ENCODE measurements at regions not wholly inside any gene's neighbourhood (a gene's known extent, or its start where the extent isn't known, plus 50 kb on each side); places are given as distances from the start of the nearest gene placed in this dataset.

- TF ChIP-seq CTCF (IDR thresholded peaks at IDR 0.05), result no peak
- no peak for DNase-seq
- H3K27me3 Mint-ChIP-seq (ENCODE audit: low read depth, poor library complexity), result peaks cover 5% of the 10 kb centered on the region
- no peaks in the 10 kb centered on the region for H3K4me1 Mint-ChIP-seq
- H3K36me3 Mint-ChIP-seq (ENCODE audit: low read depth), result no peaks in the 10 kb centered on the region
- H3K27ac Mint-ChIP-seq, result no peak overlapping the region
- no peak overlapping the region for H3K4me3 Mint-ChIP-seq
- H3K9me3 Mint-ChIP-seq, result no peaks in the 10 kb centered on the region
Measured at GRCh38 chr13:90899416-90899815, 448.1 kb upstream of the MIR17HG start.

GRCh38 chr13:90902255-90902654, 445.2 kb upstream of the MIR17HG start:
- Mint-ChIP-seq H3K9me3 (peaks cover 15% of the 10 kb centered on the region), H3K27ac (no peak overlapping the region), H3K4me3 (no peak overlapping the region), H3K4me1 (no peaks in the 10 kb centered on the region), H3K27me3 (ENCODE audit: low read depth, poor library complexity) (no peaks in the 10 kb centered on the region), H3K36me3 (ENCODE audit: low read depth) (no peaks in the 10 kb centered on the region)
- no peak for TF ChIP-seq CTCF (IDR thresholded peaks at IDR 0.05)
- no peak for DNase-seq

- TF ChIP-seq CTCF (IDR thresholded peaks at IDR 0.05), result no peak
- H3K4me3 Mint-ChIP-seq, result no peak overlapping the region
- H3K36me3 Mint-ChIP-seq (ENCODE audit: low read depth), result no peaks in the 10 kb centered on the region
- H3K9me3 Mint-ChIP-seq, result peaks cover 15% of the 10 kb centered on the region
- no peaks in the 10 kb centered on the region for H3K4me1 Mint-ChIP-seq
- H3K27me3 Mint-ChIP-seq (ENCODE audit: low read depth, poor library complexity), result no peaks in the 10 kb centered on the region
- no peak for DNase-seq
- no peak overlapping the region for H3K27ac Mint-ChIP-seq
Measured at GRCh38 chr13:90906554-90906953, 440.9 kb upstream of the MIR17HG start.

- H3K36me3 Mint-ChIP-seq (ENCODE audit: low read depth), result no peaks in the 10 kb centered on the region
- H3K4me1 Mint-ChIP-seq, result no peaks in the 10 kb centered on the region
- H3K9me3 Mint-ChIP-seq, result peaks cover 15% of the 10 kb centered on the region
- no peak for TF ChIP-seq CTCF (IDR thresholded peaks at IDR 0.05)
- H3K27me3 Mint-ChIP-seq (ENCODE audit: low read depth, poor library complexity), result no peaks in the 10 kb centered on the region
- DNase-seq, result no peak
- no peak overlapping the region for H3K4me3 Mint-ChIP-seq
- H3K27ac Mint-ChIP-seq, result no peak overlapping the region
Measured at GRCh38 chr13:90908792-90909191, 438.7 kb upstream of the MIR17HG start.

- no peak for DNase-seq
- Mint-ChIP-seq H3K4me3 (no peak overlapping the region), H3K27ac (no peak overlapping the region), H3K27me3 (ENCODE audit: low read depth, poor library complexity) (no peaks in the 10 kb centered on the region), H3K4me1 (no peaks in the 10 kb centered on the region), H3K36me3 (ENCODE audit: low read depth) (no peaks in the 10 kb centered on the region), H3K9me3 (peaks cover 14% of the 10 kb centered on the region)
- TF ChIP-seq CTCF (IDR thresholded peaks at IDR 0.05), result no peak
Measured at GRCh38 chr13:90910018-90910639, 437.4 kb upstream of the MIR17HG start.

GRCh38 chr13:90912247-90912646, 435.2 kb upstream of the MIR17HG start:
- H3K9me3 Mint-ChIP-seq, result no peaks in the 10 kb centered on the region
- TF ChIP-seq CTCF (IDR thresholded peaks at IDR 0.05), result no peak
- no peaks in the 10 kb centered on the region for H3K4me1 Mint-ChIP-seq
- H3K4me3 Mint-ChIP-seq, result no peak overlapping the region
- no peak overlapping the region for H3K27ac Mint-ChIP-seq
- H3K36me3 Mint-ChIP-seq (ENCODE audit: low read depth), result no peaks in the 10 kb centered on the region
- DNase-seq, result no peak
- H3K27me3 Mint-ChIP-seq (ENCODE audit: low read depth, poor library complexity), result no peaks in the 10 kb centered on the region
